Neural cell (in vitro differentiated cells): ENCODE measurements at regions not wholly inside any gene's neighbourhood (a gene's known extent, or its start where the extent isn't known, plus 50 kb on each side); places are given as distances from the start of the nearest gene placed in this dataset.
A peak's percentile ranks its signal among the peaks of the same experiment; 100 is the strongest.

Source experiments
- H2AFZ ChIP-seq: fragments of 200-600, 300-800 bp; sonication (generic), shearing (Covaris generic); 2 replicates; pipeline ENCODE4 v1.6.0; 2014; ENCODE audit warnings: low read depth, mild to moderate bottlenecking, antibody characterized with exemption, low read length, moderate library complexity
- H3F3A ChIP-seq: fragments of 200-600 bp; shearing (Covaris generic); 2 replicates; pipeline ENCODE4 v1.6.1; 2016; ENCODE audit warnings: mild to moderate bottlenecking, moderate library complexity, mixed read lengths, antibody characterized with exemption, low read length; ENCODE audit not compliant: insufficient read depth, poor library complexity, severe bottlenecking
- H3K27ac ChIP-seq: fragments of 200-600, 300-800 bp; sonication (generic), shearing (Covaris generic); 2 replicates; pipeline ENCODE4 v1.5.1; 2014; ENCODE audit warnings: mild to moderate bottlenecking, low read length, moderate library complexity
- H3K27me3 ChIP-seq: fragments of 300-800, 200-600 bp; sonication (generic), shearing (Covaris generic); 2 replicates; pipeline ENCODE4 v1.6.0; 2014; ENCODE audit warnings: mild to moderate bottlenecking, low read depth, low read length, moderate library complexity; ENCODE audit not compliant: insufficient read depth
- H3K36me3 ChIP-seq: fragments of 300-800, 200-600 bp; sonication (generic), shearing (Covaris generic); 2 replicates; pipeline ENCODE4 v1.5.1; 2014; ENCODE audit warnings: mild to moderate bottlenecking, antibody characterized with exemption, low read length, moderate library complexity; ENCODE audit not compliant: insufficient read depth
- H3K4me2 ChIP-seq: fragments of 300-800, 200-600 bp; sonication (generic), shearing (Covaris generic); 2 replicates; pipeline ENCODE4 v1.6.0; 2014; ENCODE audit warnings: mild to moderate bottlenecking, low read length
- H3K4me3 ChIP-seq: fragments of 300-800, 200-600 bp; sonication (generic), shearing (Covaris generic); 2 replicates; pipeline ENCODE4 v1.5.1; 2014; ENCODE audit warnings: mild to moderate bottlenecking, low read length, moderate library complexity
- H3K79me2 ChIP-seq: fragments of 200-600 bp; shearing (Covaris generic); replicated peaks from 2 replicates; pipeline ENCODE4 v1.6.0; 2014; ENCODE audit warnings: mild to moderate bottlenecking, low read length, moderate library complexity; ENCODE audit not compliant: insufficient read depth
- H3K9ac ChIP-seq: fragments of 300-800, 200-600 bp; sonication (generic), shearing (Covaris generic); 2 replicates; pipeline ENCODE4 v1.6.1; 2016; ENCODE audit warnings: mild to moderate bottlenecking, low read length, mixed read lengths
- H3K9me2 ChIP-seq: fragments of 200-600 bp; shearing (Covaris generic); 2 replicates; pipeline ENCODE4 v1.6.1; 2016; ENCODE audit warnings: mild to moderate bottlenecking, low read length, mixed read lengths; ENCODE audit not compliant: insufficient read depth
- H3K9me3 ChIP-seq: fragments of 200-600, 300-800 bp; sonication (generic), shearing (Covaris generic); 2 replicates; pipeline ENCODE4 v1.6.1; 2016; ENCODE audit warnings: mild to moderate bottlenecking, mixed run types, low read length, moderate library complexity, mixed read lengths
- H4K20me1 ChIP-seq: fragments of 200-600 bp; shearing (Covaris generic); 2 replicates; pipeline ENCODE4 v1.6.1; 2016; ENCODE audit warnings: mild to moderate bottlenecking, mixed run types; ENCODE audit not compliant: insufficient read depth
- CTCF ChIP-seq: fragments of 450-650 bp; IDR thresholded peaks from 2 replicates; pipeline ENCODE4 v1.5.1; 2014; ENCODE audit warnings: antibody characterized with exemption, mild to moderate bottlenecking, moderate library complexity; ENCODE audit not compliant: poor library complexity, severe bottlenecking
- EP300 ChIP-seq: fragments of 450-650 bp; conservative IDR thresholded peaks from 2 replicates; pipeline ENCODE4 v1.6.1; 2014; ENCODE audit warnings: antibody characterized with exemption, mild to moderate bottlenecking, moderate library complexity; ENCODE audit not compliant: poor library complexity, severe bottlenecking
- EZH2 ChIP-seq: fragments of 200-600, 300-800 bp; shearing (Covaris generic), sonication (generic); IDR thresholded peaks from 2 replicates; pipeline ENCODE4 v1.6.1; 2014; ENCODE audit warnings: antibody characterized with exemption, low read length, borderline replicate concordance, mild to moderate bottlenecking; ENCODE audit not compliant: insufficient read depth, poor library complexity, severe bottlenecking
- MXI1 ChIP-seq: fragments of 450-650 bp; conservative IDR thresholded peaks from 2 replicates; pipeline ENCODE4 v1.6.1; 2014; ENCODE audit warnings: antibody characterized with exemption, mild to moderate bottlenecking; ENCODE audit not compliant: poor library complexity, severe bottlenecking
- POLR2AphosphoS5 ChIP-seq: IDR thresholded peaks from 2 replicates; pipeline ENCODE4 v1.6.1; 2012
- RAD21 ChIP-seq: fragments of 450-650 bp; conservative IDR thresholded peaks from 2 replicates; pipeline ENCODE4 v1.6.1; 2014; ENCODE audit warnings: antibody characterized with exemption, mild to moderate bottlenecking, moderate library complexity
- SMC3 ChIP-seq: fragments of 450-650 bp; conservative IDR thresholded peaks from 2 replicates; pipeline ENCODE4 v1.6.1; 2014; ENCODE audit warnings: antibody characterized with exemption, mild to moderate bottlenecking, moderate library complexity; ENCODE audit not compliant: poor library complexity
- TAF1 ChIP-seq: IDR thresholded peaks from 2 replicates; pipeline ENCODE4 v1.6.1; 2012; ENCODE audit warnings: low read depth

- Histone ChIP-seq H3K4me2 (no peak overlapping the region), H3K27me3 (no peaks in the 10 kb centered on the region), H3K27ac (no peak overlapping the region)
Measured at GRCh38 chr3:84755860-84756259, 202.9 kb upstream of the CADM2 start.

GRCh38 chr3:84759361-84759760 is 199.4 kb upstream of the CADM2 start:
- Histone ChIP-seq H3K4me2 (no peak overlapping the region), H3K79me2 (no peaks in the 10 kb centered on the region), H3K4me3 (no peak overlapping the region), H3K9me3 (no peaks in the 10 kb centered on the region), H3K27ac (no peak overlapping the region), H3K9me2 (no peaks in the 10 kb centered on the region), H3K27me3 (no peaks in the 10 kb centered on the region), H3K9ac (no peak overlapping the region), H2AFZ (no peak overlapping the region), H3K36me3 (no peaks in the 10 kb centered on the region), H4K20me1 (no peaks in the 10 kb centered on the region), H3F3A (no peaks in the 10 kb centered on the region)
- TF ChIP-seq RAD21 (no peak), SMC3 (no peak), TAF1 (no peak), MXI1 (no peak), CTCF (no peak)

More at GRCh38 chr3:84755860-84756259, 202.9 kb upstream of the CADM2 start:
- Histone ChIP-seq H3K9me3 (no peaks in the 10 kb centered on the region), H4K20me1 (no peaks in the 10 kb centered on the region), H3K4me3 (no peak overlapping the region), H2AFZ (no peak overlapping the region), H3K79me2 (no peaks in the 10 kb centered on the region), H3K9ac (no peak overlapping the region), H3K36me3 (no peaks in the 10 kb centered on the region), H3F3A (no peaks in the 10 kb centered on the region), H3K9me2 (no peaks in the 10 kb centered on the region)
- no peak for TF ChIP-seq RAD21
- no peak for TF ChIP-seq POLR2AphosphoS5
- TF ChIP-seq MXI1: no peak
- no peak for TF ChIP-seq CTCF
- TF ChIP-seq EZH2: no peak
- no peak for TF ChIP-seq TAF1
- TF ChIP-seq SMC3: no peak

GRCh38 chr3:84772841-84773240 is 185.9 kb upstream of the CADM2 start:
- no peaks in the 10 kb centered on the region for H3K36me3 ChIP-seq
- no peak overlapping the region for H2AFZ ChIP-seq
- H4K20me1 ChIP-seq: no peaks in the 10 kb centered on the region
- H3K27me3 ChIP-seq: no peaks in the 10 kb centered on the region
- H3K9me3 ChIP-seq: no peaks in the 10 kb centered on the region
- H3K4me3 ChIP-seq: no peak overlapping the region
- no peaks in the 10 kb centered on the region for H3F3A ChIP-seq
- no peaks in the 10 kb centered on the region for H3K9me2 ChIP-seq
- H3K9ac ChIP-seq: no peak overlapping the region
- H3K27ac ChIP-seq: no peak overlapping the region
- no peaks in the 10 kb centered on the region for H3K79me2 ChIP-seq
- TF ChIP-seq RAD21 (peak; percentile 31), EP300 (no peak), SMC3 (peak; percentile 16)
- no peak overlapping the region for H3K4me2 ChIP-seq
